ENCODE measurements at regions not wholly inside any gene's neighbourhood (a gene's known extent, or its start where the extent isn't known, plus 50 kb on each side); places are given as distances from the start of the nearest gene placed in this dataset.

DNA sequence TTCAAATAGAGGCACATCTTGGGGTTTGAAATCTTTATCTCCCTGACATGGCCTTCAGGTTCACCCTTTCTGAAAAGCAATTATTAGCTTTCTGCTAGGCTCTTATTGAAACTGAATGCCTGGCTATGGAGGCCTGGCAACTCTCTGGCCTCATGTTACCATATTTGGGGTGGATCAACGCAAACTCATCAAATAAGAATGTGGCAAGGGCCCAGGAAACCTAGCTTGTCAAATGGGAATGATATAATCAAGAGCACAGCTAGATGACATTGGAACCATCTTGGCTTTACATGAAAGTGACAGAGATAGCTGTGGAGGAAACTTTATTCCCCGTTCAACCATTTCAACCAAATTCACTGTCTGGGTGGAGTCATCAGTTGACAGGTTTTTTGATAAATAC, 202.8 kb upstream of the SMIM30 start:
- no peaks in the 10 kb centered on the region for H3K4me1 ChIP-seq (ENCODE audit: insufficient read depth, low read length, poor library complexity, severe bottlenecking)
- H3K36me3 ChIP-seq (ENCODE audit: insufficient read depth, low read length): no peaks in the 10 kb centered on the region
- H3K9me2 ChIP-seq (replicated peaks; ENCODE audit: low read depth, low read length): no peaks in the 10 kb centered on the region
- H3K27me3 ChIP-seq (ENCODE audit: insufficient read depth, low read length, poor library complexity, severe bottlenecking): no peaks in the 10 kb centered on the region
- TF ChIP-seq EZH2phosphoT487 (IDR thresholded peaks at IDR 0.05; ENCODE audit: borderline replicate concordance): no peak
- TF ChIP-seq, protein P1, sequence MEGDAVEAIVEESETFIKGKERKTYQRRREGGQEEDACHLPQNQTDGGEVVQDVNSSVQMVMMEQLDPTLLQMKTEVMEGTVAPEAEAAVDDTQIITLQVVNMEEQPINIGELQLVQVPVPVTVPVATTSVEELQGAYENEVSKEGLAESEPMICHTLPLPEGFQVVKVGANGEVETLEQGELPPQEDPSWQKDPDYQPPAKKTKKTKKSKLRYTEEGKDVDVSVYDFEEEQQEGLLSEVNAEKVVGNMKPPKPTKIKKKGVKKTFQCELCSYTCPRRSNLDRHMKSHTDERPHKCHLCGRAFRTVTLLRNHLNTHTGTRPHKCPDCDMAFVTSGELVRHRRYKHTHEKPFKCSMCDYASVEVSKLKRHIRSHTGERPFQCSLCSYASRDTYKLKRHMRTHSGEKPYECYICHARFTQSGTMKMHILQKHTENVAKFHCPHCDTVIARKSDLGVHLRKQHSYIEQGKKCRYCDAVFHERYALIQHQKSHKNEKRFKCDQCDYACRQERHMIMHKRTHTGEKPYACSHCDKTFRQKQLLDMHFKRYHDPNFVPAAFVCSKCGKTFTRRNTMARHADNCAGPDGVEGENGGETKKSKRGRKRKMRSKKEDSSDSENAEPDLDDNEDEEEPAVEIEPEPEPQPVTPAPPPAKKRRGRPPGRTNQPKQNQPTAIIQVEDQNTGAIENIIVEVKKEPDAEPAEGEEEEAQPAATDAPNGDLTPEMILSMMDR (conservative IDR thresholded peaks at IDR 0.05; ENCODE audit: low read length): no peak
- no peaks in the 10 kb centered on the region for H3F3A ChIP-seq (ENCODE audit: low read depth)
- H3K4me2 ChIP-seq (ENCODE audit: low read depth, low read length, poor library complexity, severe bottlenecking): no peak overlapping the region
- no peak overlapping the region for H3K4me3 ChIP-seq (ENCODE audit: low read length, poor library complexity, severe bottlenecking)
- H3K79me2 ChIP-seq (ENCODE audit: insufficient read depth, low read length): no peaks in the 10 kb centered on the region
- no peaks in the 10 kb centered on the region for H3K9me3 ChIP-seq (ENCODE audit: insufficient read depth, low read depth, low read length)
- no peak overlapping the region for H2AFZ ChIP-seq (ENCODE audit: low read length)
- no peak overlapping the region for H3K9ac ChIP-seq (ENCODE audit: low read depth, low read length, poor library complexity, severe bottlenecking)
- H4K20me1 ChIP-seq (ENCODE audit: insufficient read depth, low read length, poor library complexity, severe bottlenecking): no peaks in the 10 kb centered on the region

DNA sequence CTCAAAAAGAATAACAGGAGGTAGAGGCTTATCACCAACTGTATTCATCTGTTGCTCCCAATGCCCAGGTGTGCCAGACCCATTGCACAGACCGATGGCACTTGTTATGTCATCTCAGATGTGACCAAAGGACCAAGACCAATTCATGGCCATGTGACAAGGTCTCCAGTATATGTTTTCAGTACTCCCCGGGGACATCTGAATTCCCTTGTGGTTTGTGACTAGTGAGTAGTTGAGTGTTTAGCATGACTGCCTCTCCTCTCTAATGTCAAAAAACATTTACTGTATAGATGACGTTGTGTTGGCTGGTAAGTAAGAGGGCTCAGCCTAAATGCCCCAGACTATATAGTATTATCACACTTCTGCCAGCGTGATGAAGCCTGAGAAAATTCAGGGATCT, 202.1 kb upstream of the SMIM30 start:
- Histone ChIP-seq H3K9me2 (replicated peaks; ENCODE audit: low read depth, low read length) (no peaks in the 10 kb centered on the region), H3K36me3 (ENCODE audit: insufficient read depth, low read length) (no peaks in the 10 kb centered on the region), H2AFZ (ENCODE audit: low read length) (no peak overlapping the region), H4K20me1 (ENCODE audit: insufficient read depth, low read length, poor library complexity, severe bottlenecking) (no peaks in the 10 kb centered on the region), H3K9me3 (ENCODE audit: insufficient read depth, low read depth, low read length) (no peaks in the 10 kb centered on the region), H3K4me2 (ENCODE audit: low read depth, low read length, poor library complexity, severe bottlenecking) (no peak overlapping the region), H3K9ac (ENCODE audit: low read depth, low read length, poor library complexity, severe bottlenecking) (no peak overlapping the region), H3K79me2 (ENCODE audit: insufficient read depth, low read length) (no peaks in the 10 kb centered on the region), H3K4me1 (ENCODE audit: insufficient read depth, low read length, poor library complexity, severe bottlenecking) (no peaks in the 10 kb centered on the region), H3K27me3 (ENCODE audit: insufficient read depth, low read length, poor library complexity, severe bottlenecking) (no peaks in the 10 kb centered on the region), H3K4me3 (ENCODE audit: low read length, poor library complexity, severe bottlenecking) (no peak overlapping the region), H3F3A (ENCODE audit: low read depth) (no peaks in the 10 kb centered on the region)
- TF ChIP-seq EZH2phosphoT487 (IDR thresholded peaks at IDR 0.05; ENCODE audit: borderline replicate concordance): no peak
- TF ChIP-seq, protein P1 (conservative IDR thresholded peaks at IDR 0.05; ENCODE audit: low read length): no peak

DNA sequence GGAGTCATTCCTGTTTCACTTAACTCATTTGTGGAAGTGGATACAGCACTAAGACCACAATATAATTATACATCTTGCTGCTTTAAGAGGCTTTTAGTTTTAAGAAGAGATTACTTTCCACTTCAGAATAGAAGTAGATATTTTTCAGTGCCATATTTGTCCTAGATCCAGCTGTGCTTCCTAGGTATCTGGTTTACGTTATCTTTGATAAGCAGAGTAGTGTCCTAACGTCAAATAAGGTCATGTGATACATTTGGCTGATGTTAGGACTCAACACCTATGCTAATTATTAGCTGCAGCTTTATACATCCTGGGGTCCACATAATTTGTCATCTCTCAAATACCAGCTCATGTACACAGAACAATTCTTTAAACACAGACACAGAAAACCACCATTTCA, 196.2 kb upstream of the SMIM30 start:
- H3K36me3 ChIP-seq (ENCODE audit: insufficient read depth, low read length): no peaks in the 10 kb centered on the region

More for the DNA sequence above, 196.2 kb upstream of the SMIM30 start:
- no peaks in the 10 kb centered on the region for H3K79me2 ChIP-seq (ENCODE audit: insufficient read depth, low read length)
- no peaks in the 10 kb centered on the region for H3F3A ChIP-seq (ENCODE audit: low read depth)
- H3K4me2 ChIP-seq (ENCODE audit: low read depth, low read length, poor library complexity, severe bottlenecking): no peak overlapping the region
- H3K27me3 ChIP-seq (ENCODE audit: insufficient read depth, low read length, poor library complexity, severe bottlenecking): no peaks in the 10 kb centered on the region
- no peak overlapping the region for H3K9ac ChIP-seq (ENCODE audit: low read depth, low read length, poor library complexity, severe bottlenecking)
- H3K9me2 ChIP-seq (replicated peaks; ENCODE audit: low read depth, low read length): no peaks in the 10 kb centered on the region
- H3K4me3 ChIP-seq (ENCODE audit: low read length, poor library complexity, severe bottlenecking): no peak overlapping the region
- H3K9me3 ChIP-seq (ENCODE audit: insufficient read depth, low read depth, low read length): no peaks in the 10 kb centered on the region
- no peak overlapping the region for H2AFZ ChIP-seq (ENCODE audit: low read length)
- no peaks in the 10 kb centered on the region for H3K4me1 ChIP-seq (ENCODE audit: insufficient read depth, low read length, poor library complexity, severe bottlenecking)
- TF ChIP-seq, protein P1 (conservative IDR thresholded peaks at IDR 0.05; ENCODE audit: low read length): no peak
- no peak for TF ChIP-seq EZH2phosphoT487 (IDR thresholded peaks at IDR 0.05; ENCODE audit: borderline replicate concordance)
- H4K20me1 ChIP-seq (ENCODE audit: insufficient read depth, low read length, poor library complexity, severe bottlenecking): no peaks in the 10 kb centered on the region
